HG03457 (cell line): ENCODE measurements at regions not wholly inside any gene's neighbourhood (a gene's known extent, or its start where the extent isn't known, plus 50 kb on each side); places are given as distances from the start of the nearest gene placed in this dataset.

Source experiments
- ATAC-seq: cut with Tn5 transposase; IDR thresholded peaks from one replicate; pipeline ENCODE4 v1.9.1; 2021; ENCODE audit warnings: moderate number of reproducible peaks; ENCODE audit not compliant: unreplicated experiment

DNA sequence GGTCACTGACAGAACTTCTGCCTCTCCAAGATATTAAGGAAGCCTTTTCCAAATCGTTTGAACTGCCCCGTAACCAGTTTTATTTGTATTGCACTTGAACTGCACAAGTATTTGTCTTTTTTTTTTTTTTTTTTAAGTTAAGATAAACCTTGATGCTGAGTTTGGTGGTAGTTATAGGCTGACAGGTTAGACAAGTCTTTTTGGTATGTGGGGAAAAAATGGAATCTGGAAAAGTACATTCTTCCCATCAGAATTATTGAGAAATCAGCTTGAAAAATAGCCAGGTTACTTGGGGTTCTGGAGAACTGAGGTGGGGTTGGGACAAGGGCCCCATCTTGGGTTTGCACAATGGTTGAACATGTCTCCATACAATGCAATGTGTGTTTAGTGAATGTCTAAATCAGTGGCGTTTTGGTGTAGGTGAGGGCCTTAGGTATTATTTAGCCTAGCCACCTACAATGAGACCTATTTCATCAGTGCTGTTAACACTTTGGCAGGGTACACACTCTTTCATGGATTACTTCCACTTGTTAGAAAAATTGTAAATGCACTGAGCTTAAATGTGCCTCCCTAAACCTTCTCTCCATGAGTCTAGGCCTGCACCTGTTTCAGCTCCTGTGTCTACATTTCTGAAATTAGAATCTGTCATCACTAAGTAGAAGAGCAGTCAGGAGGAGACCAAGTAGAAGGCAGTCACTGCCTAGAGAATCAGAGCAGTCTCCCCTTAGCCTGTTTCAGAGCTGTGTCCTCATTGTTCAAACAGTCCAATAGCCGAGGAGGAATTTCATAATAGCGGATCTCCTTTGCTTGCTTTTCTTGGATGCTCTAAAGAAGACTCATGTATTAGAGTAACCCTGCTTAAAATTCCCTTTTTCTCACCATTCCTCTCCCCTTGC, 140.0 kb upstream of the HMHB1 start:
- no peak for ATAC-seq

DNA sequence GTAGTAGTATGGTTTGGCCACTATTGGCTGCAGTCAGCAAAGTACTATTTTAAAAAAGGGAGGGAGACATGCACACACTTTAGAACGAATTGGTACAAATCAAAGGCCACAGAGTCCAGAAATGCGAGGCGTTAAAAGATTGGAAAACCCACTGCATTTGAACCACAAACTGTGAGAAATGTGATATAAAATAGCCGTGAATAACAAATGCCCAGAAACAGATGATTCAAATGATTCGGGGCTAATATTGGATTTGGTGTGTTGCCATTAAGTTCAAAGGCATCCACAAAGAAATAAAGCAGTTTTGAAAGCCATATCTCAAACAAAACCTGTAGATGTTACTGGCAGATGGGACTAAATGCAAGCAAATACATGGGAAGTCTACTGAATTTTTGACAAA, 140.9 kb upstream of the HMHB1 start:
- ATAC-seq: no peak

DNA sequence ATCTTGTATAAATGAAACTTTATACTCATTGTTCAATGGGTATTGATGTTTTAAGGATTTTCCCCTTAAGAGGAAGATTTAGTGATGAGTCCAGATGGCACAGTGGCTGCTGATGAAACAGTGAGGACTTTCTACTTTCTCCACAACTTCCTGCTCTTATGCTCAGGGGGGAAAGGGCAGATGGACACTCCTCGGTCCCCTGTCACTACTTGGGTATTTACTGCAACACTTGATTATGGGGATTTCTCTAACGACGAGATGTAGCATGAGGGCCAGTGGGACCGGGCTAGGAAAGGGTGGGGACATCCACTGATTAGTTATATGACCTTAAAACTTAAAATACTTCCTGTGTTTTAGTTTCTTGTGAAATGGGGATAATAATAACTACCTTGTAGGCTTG, 146.1 kb upstream of the HMHB1 start:
- ATAC-seq: no peak

DNA sequence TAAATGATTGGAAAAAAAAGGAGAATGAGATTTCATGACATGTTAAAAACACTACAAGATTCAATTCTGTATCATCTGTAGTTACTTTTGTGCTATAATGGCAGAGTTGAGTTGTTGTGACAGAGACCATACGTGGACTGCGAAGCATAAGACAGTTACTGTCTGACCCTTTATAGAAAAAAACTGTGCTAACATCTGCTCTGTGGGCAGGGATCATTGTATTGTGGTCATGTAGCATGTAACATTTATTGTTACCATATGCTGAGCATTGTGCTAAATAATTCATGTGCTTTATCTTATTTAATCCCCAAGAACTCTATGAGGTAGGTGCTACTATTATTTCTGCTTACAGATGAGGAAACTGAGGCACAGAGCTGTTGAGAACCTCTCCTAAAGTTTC, 147.3 kb upstream of the HMHB1 start:
- ATAC-seq: no peak

DNA sequence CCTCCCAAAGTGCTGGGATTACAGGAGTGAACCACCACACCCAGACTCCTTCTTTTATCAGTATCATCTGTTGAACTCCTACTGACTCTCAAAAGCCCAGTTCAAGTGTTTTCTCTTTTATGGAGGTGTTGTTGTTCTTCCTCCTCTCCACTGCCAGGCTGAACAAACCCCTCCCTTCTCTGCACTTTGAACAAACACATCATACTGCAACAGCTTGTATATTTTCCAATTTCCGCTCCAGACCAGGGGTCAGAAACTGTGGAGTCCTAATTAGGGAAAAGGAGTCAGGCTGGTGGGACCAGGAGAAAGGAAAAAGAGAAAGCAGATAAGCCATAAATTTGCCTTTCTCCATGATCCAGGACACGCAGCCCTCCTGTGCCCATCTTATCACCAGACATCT, 148.1 kb upstream of the HMHB1 start:
- ATAC-seq: no peak

DNA sequence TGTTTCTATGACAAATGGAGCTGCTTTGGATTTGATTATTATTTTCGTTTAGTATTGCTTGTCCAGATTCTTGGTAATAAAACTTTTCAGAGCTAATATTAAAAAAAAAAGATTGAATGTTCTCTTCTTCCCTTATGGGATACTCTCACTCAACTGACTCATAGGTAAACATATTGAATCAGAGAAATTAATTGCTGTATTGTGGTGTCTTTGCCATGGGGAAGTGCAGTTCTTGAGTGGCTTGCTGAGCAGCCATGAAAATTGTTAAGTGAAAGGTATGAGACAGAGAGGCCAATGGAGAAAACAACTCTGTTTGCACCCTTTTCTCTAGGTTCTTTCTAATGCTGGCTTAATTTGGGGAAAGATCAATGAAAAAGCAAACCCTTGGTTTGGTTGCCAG, 149.9 kb upstream of the HMHB1 start:
- ATAC-seq: no peak

DNA sequence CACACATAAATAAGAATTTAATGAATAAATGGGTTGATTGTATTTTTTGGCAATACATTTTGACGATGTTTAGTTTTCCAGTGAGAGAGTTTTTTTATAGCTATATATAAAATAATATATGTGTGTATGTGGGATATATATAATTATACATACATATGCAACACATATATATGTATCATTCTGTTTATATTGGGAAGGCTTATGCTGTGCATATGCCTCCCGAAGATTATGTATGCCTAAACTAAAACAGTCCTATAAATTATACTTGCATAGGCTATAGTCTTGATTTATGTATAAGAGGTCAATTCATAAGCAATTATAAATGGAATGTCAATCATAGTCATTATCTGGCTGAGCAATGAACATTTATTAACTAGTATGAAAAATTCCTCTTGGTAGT, 151.3 kb upstream of the HMHB1 start:
- ATAC-seq: no peak

DNA sequence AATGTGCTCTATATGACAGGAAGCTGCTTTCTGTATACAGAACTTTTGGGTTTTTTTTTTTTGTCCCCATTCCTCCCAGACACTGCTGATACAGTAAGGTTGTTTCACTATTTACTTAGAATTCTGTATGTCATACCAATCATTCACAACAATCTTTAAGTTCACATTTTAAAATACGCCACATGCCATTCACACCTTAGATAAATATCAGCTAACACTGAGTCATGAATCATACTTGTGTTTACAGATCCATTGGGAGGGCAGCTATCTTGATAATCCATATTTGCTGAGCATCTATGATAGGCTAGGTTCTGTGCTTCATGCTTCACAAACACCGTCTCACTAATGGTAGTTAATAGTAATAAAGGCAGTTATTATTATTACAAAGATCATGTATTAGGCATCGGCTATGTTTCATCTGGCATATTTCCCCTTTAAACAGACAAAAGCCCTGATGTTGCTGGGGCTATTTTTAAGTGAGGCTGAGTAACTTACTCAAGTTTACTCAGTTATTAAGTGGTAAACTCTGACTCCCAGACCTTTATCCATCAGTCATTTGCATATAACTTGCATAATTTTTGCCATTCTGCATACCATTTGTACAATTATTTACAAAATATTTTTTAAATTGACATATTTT, 152.2 kb upstream of the HMHB1 start:
- ATAC-seq: no peak

DNA sequence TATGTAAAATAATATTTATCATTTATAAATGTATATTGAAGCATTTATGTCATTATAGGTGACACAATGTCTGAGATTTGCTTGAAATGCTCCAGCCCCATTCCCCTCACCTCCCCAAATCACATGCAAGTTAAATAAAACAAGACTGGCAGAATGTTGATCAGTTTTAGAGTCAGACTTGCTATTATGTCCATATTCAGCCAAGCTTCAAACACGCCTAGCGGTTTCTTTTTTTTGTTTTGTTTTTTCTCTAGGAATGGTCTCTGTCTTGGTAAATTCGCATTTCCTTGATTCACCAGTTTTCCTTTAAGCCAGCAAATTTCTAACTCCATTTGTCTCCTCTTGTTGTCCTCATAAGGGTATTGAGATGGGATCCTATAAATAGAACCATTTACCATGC, 153.0 kb upstream of the HMHB1 start:
- no peak for ATAC-seq

DNA sequence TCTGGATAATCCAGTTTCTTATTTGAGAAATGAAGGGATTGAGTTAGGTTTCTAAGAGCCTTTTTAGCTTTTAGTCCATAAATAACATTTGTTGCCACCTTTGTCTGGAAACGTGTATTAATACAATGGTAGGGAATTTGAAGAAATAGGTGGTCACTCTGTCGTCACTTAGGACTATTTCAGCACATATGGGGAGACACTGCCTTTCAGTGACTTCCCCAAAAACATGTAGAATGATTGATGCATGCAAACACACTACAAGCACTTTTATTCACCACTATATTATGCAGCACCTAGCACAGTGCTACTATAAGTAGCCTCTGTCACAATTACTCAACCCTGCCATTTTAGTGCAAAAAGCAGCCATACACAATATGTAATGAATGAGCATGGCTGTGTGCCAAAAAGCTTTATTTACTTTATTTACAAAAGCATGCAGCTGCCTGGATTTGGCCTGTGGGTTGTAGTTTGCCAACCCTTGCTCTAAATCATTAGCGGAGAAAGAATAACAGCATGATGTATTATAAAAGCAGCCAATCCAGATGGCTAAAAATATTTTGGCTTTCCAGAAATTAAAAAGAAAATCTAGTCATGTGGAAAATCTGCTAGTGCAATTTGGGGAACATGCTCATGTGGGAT, 154.2 kb upstream of the HMHB1 start:
- ATAC-seq: no peak

DNA sequence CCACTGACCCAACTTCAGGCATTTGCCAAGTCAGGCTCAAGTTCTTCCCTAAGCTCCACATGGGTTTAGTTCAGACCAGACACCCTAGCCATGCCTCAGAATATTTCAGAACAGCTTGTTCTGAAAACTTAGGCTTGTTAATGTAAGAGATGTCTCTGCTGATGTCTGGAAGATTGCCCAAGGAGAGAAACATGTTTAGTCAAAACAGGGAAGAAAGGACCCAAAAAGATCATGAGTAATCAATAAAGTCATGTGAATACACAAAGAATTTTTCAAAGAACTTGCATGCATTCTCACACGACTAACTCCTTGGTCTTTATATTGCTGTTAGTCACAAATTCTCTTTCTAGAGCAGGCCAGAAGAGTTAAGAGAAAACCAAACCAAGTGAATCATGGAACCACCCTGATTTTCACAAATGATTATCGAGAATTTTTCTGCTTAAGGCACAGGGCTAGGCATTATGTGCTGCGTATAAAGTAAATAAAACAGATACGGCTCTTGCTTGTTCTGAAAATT, 158.1 kb upstream of the HMHB1 start:
- no peak for ATAC-seq

DNA sequence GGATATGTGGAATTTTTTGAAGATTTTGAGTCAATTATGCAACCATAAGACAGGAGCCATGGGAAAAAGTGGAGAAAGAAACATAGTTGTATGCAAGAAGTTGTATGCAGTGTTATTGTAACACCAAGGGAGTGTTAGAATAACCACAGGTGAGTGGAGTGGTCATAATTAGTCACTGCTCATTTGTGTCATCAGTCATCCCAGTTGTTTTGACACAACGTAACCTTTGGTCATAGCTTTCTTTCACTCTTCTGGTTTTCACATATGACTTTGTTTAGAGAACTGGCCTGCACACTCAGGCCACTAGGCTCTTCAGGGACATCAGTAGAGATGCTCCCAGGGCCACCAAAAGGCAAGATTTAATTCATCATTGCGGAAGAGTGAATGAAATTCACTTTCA, 158.7 kb upstream of the HMHB1 start:
- no peak for ATAC-seq

DNA sequence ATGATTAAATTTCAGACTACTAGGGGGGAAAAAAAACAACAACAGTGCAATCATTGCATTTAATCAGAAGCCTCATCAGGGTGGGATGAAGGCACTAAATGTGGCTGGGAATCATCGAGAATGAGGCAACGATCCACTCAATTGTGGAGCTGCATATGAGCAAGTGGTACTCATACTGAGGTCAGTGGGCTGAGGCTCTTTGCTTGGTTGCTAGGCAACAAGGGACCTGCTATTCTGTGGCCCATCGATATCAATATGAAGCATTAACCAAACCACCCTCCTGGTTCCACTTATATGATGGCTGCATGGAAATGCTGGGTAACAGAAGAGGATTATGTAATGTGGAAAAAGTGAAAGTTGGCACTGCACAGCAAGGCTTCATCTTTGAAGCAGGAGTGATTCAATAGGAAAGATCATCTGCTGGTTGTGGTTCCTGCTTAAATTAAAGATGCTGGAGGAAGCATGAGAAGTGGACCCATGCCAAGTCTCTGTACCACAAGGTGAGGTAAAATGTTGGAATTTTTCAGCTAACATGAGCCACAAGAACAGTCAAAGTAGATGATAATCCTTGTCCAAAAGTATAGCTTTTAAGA, 159.8 kb upstream of the HMHB1 start:
- ATAC-seq: no peak

DNA sequence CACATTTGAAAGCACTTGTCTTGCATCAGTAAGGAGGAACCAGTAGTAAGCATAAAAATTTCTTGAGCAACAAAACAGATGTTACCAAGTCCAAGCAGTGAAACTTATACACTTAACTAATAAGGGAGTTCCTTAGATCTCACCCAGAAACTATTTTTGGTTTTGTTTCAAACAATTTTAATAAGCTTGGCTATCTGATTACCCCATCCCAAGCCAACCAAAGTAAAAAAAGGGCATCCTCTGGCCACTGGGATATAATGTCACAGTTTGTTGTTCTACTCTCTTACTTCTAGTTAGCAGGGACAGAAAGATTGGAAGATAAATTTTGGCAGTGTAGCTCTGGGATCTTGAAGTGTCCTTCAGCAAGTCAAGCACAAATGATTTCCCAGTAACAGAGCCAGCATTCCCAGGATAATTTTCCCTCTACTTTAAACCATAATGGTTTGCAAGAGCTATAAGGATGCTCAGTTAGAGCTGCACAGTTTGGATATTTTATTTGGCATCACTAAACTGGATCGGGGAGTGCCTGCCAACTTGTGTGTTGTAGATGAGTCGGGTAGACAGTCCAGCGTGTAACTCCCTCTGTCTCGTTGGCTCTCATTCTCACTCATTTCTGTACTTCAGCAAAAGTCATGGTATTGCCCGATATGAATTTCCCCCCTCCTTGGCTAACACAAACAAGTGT, 161.9 kb upstream of the HMHB1 start:
- ATAC-seq: no peak

DNA sequence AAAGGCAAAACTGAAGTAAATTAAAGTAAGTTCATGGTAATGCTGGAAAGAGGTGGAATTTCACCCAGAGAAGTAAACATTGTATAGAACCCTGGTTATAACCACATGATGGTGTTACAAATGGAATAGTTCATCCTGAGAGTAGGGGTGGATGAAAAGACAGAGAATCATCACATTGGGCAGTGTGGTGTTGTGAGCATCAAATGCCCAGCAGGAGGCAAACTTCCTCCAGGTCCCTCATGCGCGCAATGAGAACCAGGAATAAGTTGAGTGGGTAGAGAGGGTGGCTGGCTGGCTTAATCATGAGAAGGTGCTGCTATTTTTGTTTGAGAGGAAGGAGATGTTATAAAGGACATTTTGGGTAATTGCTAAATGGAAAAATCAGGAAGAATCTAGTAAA, 163.3 kb upstream of the HMHB1 start:
- ATAC-seq: no peak

DNA sequence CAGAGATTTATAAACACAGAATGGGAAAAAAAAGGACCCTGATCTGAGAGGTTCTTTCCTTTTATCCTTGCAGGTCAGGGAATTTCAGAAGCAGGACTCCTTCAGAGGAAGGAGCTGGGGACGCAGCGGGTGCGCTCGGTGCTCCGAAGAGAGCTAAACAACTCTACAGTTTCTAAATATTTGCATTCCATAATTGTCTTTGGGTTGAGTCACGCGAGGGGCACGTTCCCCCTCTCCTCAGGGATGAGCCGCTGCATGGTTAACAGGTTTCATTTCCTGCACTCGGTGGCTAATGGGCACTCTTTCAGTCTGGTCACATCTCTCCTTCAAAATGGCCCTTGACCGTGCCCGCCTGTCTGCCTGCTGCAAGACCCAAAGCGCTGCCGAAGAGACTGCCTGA, 165.0 kb upstream of the HMHB1 start:
- no peak for ATAC-seq

DNA sequence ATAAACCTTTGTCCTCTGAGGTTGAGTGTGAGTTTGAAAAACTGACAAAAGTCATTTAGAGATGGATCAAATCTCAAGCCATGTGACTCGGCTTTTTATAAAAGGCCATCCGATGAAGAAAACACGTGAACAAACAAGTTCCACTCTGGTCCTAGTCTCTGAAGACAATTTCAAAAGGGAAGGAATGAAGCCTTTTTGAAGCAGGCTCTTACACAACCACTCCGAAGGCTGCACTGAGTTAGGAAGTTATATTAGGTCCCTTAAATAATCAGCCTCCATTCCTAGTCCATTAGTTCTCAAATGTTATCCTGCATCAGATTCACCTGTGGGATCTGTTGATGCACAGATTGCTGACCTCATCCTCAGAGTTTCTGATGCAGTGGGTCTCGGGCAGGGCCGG, 166.6 kb upstream of the HMHB1 start:
- ATAC-seq: no peak

DNA sequence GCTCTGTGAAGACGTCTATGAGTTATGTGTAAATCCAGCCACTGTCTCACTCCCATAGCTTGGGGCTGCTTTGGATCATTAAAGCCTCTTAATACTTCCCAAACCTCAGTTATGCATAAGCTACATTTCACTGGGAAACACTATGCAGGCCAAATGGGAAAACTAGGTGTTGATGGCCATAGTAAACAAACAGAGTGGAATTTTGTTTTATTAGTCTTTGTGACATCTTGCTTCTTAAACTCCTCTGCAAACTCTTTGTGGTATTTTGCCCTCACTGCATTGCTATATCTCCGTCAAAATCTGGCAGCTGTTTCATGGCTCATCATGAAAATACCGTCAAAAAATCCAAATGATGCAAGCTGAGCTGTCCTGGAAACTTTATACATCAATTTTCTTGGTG, 167.2 kb upstream of the HMHB1 start:
- ATAC-seq: no peak

DNA sequence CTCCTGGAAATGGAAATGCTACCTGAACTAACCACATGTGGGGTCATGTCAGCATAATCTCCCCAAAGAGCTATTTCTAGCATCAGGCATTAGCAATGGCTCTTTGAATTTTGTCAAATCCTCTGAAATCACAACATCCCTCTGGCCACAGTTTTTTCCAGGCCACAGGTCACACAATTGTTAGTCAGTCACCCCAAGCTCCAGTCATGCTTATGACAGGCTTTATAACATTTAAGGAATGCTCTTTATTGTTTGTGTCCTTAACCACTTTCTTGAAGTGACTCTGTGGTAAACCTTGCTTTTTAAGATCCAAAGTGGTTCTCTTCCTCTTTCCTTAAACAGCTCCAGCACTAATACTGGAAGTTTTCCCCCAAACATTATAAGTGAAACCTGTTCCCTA, 169.2 kb upstream of the HMHB1 start:
- no peak for ATAC-seq

DNA sequence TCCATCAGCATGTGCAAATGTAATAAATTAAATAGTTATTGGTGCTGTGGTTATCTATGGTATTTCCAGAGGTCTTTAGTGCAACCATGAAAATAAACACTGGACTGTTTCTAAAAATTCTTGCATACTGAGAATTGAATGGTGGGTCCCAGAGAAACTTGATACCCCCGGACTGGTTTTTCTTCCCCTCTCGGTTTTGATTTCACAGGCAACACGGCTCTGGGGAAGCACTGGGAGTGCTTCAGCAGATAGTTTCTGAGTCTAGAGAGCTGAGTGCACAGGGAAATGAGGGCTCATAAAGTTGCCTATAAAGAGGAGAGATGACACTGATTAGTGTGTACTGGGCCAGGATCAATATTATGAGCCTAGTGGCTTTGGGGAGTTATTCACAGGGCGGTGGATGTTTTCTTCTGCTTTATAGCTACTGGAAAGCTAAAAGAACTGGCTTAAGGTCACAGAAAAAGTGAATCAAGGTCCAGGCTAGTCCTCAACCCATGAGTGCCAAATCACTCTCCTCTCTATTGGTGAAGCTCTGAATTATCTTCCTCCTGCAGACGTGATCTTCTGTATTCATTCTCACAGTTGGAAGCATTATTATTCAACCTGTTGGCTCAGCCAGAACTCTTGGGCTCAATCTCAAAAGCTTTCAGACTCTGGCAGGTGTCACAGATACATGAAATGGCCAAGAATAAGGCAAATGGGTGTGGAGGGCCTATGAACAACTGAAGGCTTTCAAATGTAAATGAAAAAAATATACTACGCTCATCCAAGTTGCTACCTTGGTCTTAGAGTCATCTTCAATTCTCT, 170.2 kb upstream of the HMHB1 start:
- no peak for ATAC-seq
